Omental fat pad (tissue), 3 donors: ENCODE measurements at regions not wholly inside any gene's neighbourhood (a gene's known extent, or its start where the extent isn't known, plus 50 kb on each side); places are given as distances from the start of the nearest gene placed in this dataset.

Experiments
- ATAC-seq: fragments of 150-250 bp; one replicate; pipeline ENCODE4 v1.9.1; 2016; ENCODE audit warnings: mild to moderate bottlenecking, moderate library complexity; ENCODE audit not compliant: low FRiP score
- DNase-seq: peaks from one replicate; pipeline ENCODE4 v3.0.0-alpha.2; 2019; ENCODE audit warnings: low spot score
- CTCF ChIP-seq, 3 donors: fragments of 450-650 bp; IDR thresholded peaks; one replicate each; pipeline ENCODE4 v1.5.1; 2016 to 2017; ENCODE audit warnings: antibody characterized with exemption in 3 of 3, mild to moderate bottlenecking in 3 of 3, moderate library complexity in 2 of 3

DNA sequence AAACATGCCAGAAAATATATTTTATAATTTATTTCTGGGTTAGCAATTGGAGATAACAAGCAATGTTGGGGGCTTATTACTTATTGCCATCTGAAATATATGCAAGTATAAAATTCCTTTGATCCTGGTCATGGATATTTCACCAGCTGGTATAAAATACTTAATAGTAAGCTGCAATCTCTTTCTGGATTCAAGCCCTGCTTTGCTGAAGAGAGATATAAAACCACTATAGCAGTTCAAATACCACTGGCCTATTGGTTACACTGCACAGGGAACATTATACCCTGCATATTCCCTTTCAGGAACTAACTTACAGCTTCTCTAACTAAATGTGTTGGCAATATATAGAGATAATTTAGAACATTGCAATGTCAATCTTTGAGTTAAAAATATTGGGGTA, 546.2 kb upstream of the ATP2B1 start:
- TF ChIP-seq CTCF (IDR thresholded peaks at IDR 0.05): no peak
- DNase-seq (no peak), ATAC-seq (no peak)

DNA sequence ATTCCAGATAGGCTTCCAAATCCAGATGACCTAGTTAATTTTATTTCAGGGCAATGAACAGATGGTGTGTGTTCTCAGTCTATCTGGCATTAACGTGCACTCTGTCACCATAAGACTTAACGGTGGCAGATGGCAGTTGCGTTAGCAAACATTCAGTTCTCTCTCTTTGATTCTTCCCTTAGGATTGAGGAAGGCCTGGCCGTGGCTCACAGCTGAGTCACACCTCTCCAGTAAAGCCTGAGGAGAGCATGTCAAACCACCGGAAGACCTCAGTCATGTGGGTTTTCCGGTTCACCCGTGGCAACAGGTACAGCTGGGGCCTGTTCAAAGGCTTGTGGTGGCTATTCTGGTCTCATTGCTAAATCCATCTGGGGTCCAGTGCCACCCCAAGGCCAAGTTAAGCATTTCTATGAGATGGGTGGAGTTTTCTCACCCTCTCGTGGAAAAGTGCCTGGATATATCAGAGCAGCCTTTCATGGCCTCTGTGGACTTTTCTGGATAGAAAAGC, 545.1 kb upstream of the ATP2B1 start:
- no peak for TF ChIP-seq CTCF (IDR thresholded peaks at IDR 0.05)
- DNase-seq (no peak), ATAC-seq (peak; percentile 50)

DNA sequence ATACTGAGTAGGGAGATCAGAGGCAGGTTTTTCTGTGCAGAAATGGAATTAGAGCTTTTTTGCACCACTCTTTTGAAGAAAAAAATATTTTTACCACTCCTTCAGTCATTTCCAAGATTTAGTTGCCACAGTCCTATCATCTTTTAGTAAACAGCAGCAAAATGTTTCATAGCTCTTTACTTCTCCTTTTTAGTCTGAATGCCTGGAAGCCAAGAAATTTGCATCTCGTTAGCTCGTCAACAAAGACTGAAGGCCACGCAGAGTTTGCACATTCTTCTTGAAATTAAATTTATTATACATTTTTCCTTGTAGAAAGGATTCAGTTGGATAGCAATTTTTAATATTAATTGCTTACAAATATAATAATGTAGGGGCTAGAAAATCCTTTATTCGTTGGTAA, 544.5 kb upstream of the ATP2B1 start:
- ATAC-seq: no peak

DNA sequence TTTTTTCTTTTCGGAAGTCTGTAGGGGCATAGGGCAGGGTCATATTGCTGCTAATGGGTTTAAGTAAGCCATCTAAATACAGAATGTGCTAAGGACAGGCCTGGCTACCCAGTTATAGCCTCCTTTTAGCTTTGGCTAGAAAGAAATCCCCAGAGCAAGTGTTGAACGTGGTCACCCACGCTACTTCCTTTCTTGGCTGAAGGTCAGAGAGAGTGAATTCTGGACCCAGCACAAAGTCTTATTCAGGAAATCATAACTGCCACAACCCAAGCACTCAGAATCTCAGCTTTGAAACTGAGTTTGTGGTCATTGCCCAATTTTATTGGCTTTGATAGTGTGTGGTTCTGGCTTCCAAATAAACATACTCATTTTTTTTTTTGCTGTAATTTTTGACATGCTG, 542.1 kb upstream of the ATP2B1 start:
- no peak for TF ChIP-seq CTCF (IDR thresholded peaks at IDR 0.05)
- DNase-seq: no peak
- peak; percentile 68 for ATAC-seq

More for the DNA sequence above, 544.5 kb upstream of the ATP2B1 start:
- no peak for TF ChIP-seq CTCF (IDR thresholded peaks at IDR 0.05)
- no peak for DNase-seq

DNA sequence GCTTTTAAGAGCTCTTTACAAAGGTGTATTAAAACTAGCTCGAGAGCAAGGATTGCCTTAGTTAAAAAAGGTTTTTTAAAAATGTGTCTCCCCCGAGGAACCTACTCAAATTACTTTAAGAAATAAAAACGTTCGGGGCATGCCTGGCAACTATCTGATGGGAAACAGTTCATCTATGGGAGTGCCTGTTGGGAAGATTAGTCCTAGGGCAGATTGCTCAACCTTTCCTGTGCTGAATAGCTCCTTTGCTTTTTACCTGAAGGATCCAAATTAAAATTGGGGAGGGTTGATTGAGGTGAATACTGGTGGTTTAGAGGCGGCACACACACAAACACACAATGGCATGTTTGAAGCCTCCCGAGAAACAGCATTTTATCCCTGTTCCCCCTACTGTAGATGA, 541.4 kb upstream of the ATP2B1 start:
- peak; percentile 42 for ATAC-seq
- no peak for TF ChIP-seq CTCF (IDR thresholded peaks at IDR 0.05)
- DNase-seq: no peak

DNA sequence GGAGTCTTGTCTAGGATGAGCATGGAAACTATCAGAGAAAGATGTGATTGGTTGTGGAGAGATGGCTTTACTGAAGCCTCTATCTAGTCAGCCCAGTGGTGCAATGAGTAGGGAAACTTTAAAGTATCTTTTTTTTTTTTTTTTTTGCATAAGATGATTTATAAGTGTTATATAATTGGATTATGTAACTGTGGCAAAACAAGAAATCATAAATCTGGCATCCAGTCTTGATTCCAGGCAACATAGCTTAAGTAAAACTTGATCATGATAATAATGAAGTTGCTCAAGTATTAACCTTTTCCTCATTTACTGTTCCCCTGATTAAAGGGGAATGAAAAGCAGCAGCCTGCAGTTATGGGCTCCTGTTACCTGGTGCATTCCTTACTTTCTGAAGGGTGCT, 538.0 kb upstream of the ATP2B1 start:
- ATAC-seq (peak; percentile 48), DNase-seq (no peak)
- no peak for TF ChIP-seq CTCF (IDR thresholded peaks at IDR 0.05)

DNA sequence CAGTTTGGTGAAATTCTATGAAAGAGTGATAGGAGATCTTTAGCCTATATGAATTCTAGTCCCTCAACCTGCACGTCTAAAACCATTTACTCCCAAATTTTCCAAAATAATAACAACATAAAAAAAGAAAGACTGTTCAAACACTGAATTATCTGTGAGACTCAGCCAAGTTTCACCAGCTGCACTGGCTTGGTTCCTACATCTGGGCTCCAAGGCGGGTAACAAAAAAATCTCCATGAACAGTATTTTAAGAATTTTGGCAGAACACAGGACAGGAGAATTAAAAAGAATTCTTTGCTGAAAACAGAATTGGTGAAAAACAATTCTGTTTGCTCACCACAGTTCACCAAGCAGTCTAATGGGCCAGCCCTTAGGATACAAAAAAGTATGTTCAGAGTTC, 536.8 kb upstream of the ATP2B1 start:
- ATAC-seq: peak; percentile 52

More for the DNA sequence above, 536.8 kb upstream of the ATP2B1 start:
- no peak for TF ChIP-seq CTCF (IDR thresholded peaks at IDR 0.05)
- DNase-seq: no peak
